ENCODE measurements at regions not wholly inside any gene's neighbourhood (a gene's known extent, or its start where the extent isn't known, plus 50 kb on each side); places are given as distances from the start of the nearest gene placed in this dataset.

- no peak overlapping the region for H2AFZ ChIP-seq (ENCODE audit: low read length)
- no peaks in the 10 kb centered on the region for H3F3A ChIP-seq (ENCODE audit: insufficient read depth, low read length)
- no peaks in the 10 kb centered on the region for H3K9me3 ChIP-seq (ENCODE audit: low read length)
- H4K20me1 ChIP-seq (ENCODE audit: insufficient read depth, low read length), result no peaks in the 10 kb centered on the region
- no peaks in the 10 kb centered on the region for H3K27me3 ChIP-seq (ENCODE audit: insufficient read depth, low read length)
- H3K4me1 ChIP-seq (ENCODE audit: insufficient read depth, low read length, severe bottlenecking), result no peaks in the 10 kb centered on the region
- H3K79me2 ChIP-seq (ENCODE audit: insufficient read depth, low read length), result no peaks in the 10 kb centered on the region
- H3K27ac ChIP-seq (ENCODE audit: low read depth, low read length, poor library complexity, severe bottlenecking), result no peak overlapping the region
- H3K36me3 ChIP-seq (ENCODE audit: insufficient read depth, low read length), result no peaks in the 10 kb centered on the region
- no peak overlapping the region for H3K4me2 ChIP-seq (ENCODE audit: low read length)
- no peak overlapping the region for H3K9ac ChIP-seq (ENCODE audit: low read length)
- no peak overlapping the region for H3K4me3 ChIP-seq (ENCODE audit: low read depth, low read length, poor library complexity, severe bottlenecking)
- no peaks in the 10 kb centered on the region for H3K9me2 ChIP-seq (ENCODE audit: low read depth, low read length)
- no peak for TF ChIP-seq EZH2 (IDR thresholded peaks at IDR 0.05; ENCODE audit: borderline replicate concordance, low read length)
- no peak for TF ChIP-seq CTCF (IDR thresholded peaks at IDR 0.05; ENCODE audit: low read length)
Measured at GRCh38 chr7:85829176-85829575, 642.3 kb upstream of the SEMA3D start.

DNA sequence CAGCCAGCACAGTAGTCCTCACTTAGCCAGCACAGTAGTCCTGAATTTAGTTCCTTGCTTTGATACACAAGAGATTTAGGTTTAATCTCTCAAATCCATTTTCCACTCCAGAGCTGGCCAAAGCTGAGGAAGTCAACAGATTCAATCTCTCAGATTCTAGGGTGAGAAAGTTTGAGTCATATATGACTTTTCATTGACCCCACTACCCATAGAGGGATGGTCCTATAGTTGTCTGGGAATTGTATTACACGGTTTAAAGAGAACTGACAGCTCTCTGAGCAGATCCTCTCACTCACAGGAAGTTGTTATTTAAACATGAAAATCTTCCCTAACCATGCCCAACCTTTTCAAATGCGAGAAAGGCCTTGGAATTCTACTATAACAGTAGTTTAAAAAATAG lies 641.8 kb upstream of the SEMA3D start:
- no peak overlapping the region for H2AFZ ChIP-seq (ENCODE audit: low read length)
- no peak overlapping the region for H3K27ac ChIP-seq (ENCODE audit: low read depth, low read length, poor library complexity, severe bottlenecking)
- H3K9ac ChIP-seq (ENCODE audit: low read length), result no peak overlapping the region
- H3K4me3 ChIP-seq (ENCODE audit: low read depth, low read length, poor library complexity, severe bottlenecking), result no peak overlapping the region
- H4K20me1 ChIP-seq (ENCODE audit: insufficient read depth, low read length), result no peaks in the 10 kb centered on the region
- no peaks in the 10 kb centered on the region for H3K36me3 ChIP-seq (ENCODE audit: insufficient read depth, low read length)
- no peaks in the 10 kb centered on the region for H3K9me2 ChIP-seq (ENCODE audit: low read depth, low read length)
- H3K27me3 ChIP-seq (ENCODE audit: insufficient read depth, low read length), result no peaks in the 10 kb centered on the region
- no peak overlapping the region for H3K4me2 ChIP-seq (ENCODE audit: low read length)
- no peaks in the 10 kb centered on the region for H3F3A ChIP-seq (ENCODE audit: insufficient read depth, low read length)
- no peaks in the 10 kb centered on the region for H3K79me2 ChIP-seq (ENCODE audit: insufficient read depth, low read length)
- no peaks in the 10 kb centered on the region for H3K4me1 ChIP-seq (ENCODE audit: insufficient read depth, low read length, severe bottlenecking)
- no peak for TF ChIP-seq CTCF (IDR thresholded peaks at IDR 0.05; ENCODE audit: low read length)
- no peak for TF ChIP-seq EZH2 (IDR thresholded peaks at IDR 0.05; ENCODE audit: borderline replicate concordance, low read length)
- no peaks in the 10 kb centered on the region for H3K9me3 ChIP-seq (ENCODE audit: low read length)

GRCh38 chr7:85823396-85824080 lies 636.7 kb upstream of the SEMA3D start:
- Histone ChIP-seq H3K79me2 (ENCODE audit: insufficient read depth, low read length) (no peaks in the 10 kb centered on the region), H3K27ac (ENCODE audit: low read depth, low read length, poor library complexity, severe bottlenecking) (no peak overlapping the region), H3K4me2 (ENCODE audit: low read length) (no peak overlapping the region), H3K27me3 (ENCODE audit: insufficient read depth, low read length) (no peaks in the 10 kb centered on the region), H4K20me1 (ENCODE audit: insufficient read depth, low read length) (no peaks in the 10 kb centered on the region), H3K4me3 (ENCODE audit: low read depth, low read length, poor library complexity, severe bottlenecking) (no peak overlapping the region), H3K9me2 (ENCODE audit: low read depth, low read length) (no peaks in the 10 kb centered on the region), H3K9ac (ENCODE audit: low read length) (no peak overlapping the region), H3F3A (ENCODE audit: insufficient read depth, low read length) (no peaks in the 10 kb centered on the region), H2AFZ (ENCODE audit: low read length) (no peak overlapping the region), H3K36me3 (ENCODE audit: insufficient read depth, low read length) (no peaks in the 10 kb centered on the region), H3K4me1 (ENCODE audit: insufficient read depth, low read length, severe bottlenecking) (no peaks in the 10 kb centered on the region), H3K9me3 (ENCODE audit: low read length) (no peaks in the 10 kb centered on the region)
- no peak for TF ChIP-seq CTCF (IDR thresholded peaks at IDR 0.05; ENCODE audit: low read length)
- TF ChIP-seq EZH2 (IDR thresholded peaks at IDR 0.05; ENCODE audit: borderline replicate concordance, low read length), result no peak

Measured in OCI-LY1 (cell line).